ENCODE measurements at regions not wholly inside any gene's neighbourhood (a gene's known extent, or its start where the extent isn't known, plus 50 kb on each side); places are given as distances from the start of the nearest gene placed in this dataset.

- TF ChIP-seq CTCF (IDR thresholded peaks at IDR 0.05) = no peak
- TF ChIP-seq POLR2A (IDR thresholded peaks at IDR 0.05) = no peak
- TF ChIP-seq POLR2AphosphoS5 (IDR thresholded peaks at IDR 0.05) = no peak
- no peak for TF ChIP-seq EP300 (IDR thresholded peaks at IDR 0.05; ENCODE audit: low read depth)
These were observed 231.0 kb upstream of the KAZN start for GRCh38 chr1:14367451-14367850.
